Sciatic nerve (tissue), 2 donors: ENCODE measurements at regions not wholly inside any gene's neighbourhood (a gene's known extent, or its start where the extent isn't known, plus 50 kb on each side); places are given as distances from the start of the nearest gene placed in this dataset.
"Not testable (repeated sequence)": the region's sequence is repeated elsewhere in the genome, so short reads cannot be mapped to it uniquely, and the experiment has no call there.

Experiments used
- ATAC-seq: fragments of 200-7000 bp; cut with Tn5 transposase; one replicate; pipeline ENCODE4 v1.9.1; 2020; ENCODE audit warnings: mild to moderate bottlenecking, moderate library complexity
- DNase-seq: peaks from one replicate; pipeline ENCODE4 v3.0.0-alpha.2; 2020; ENCODE audit warnings: low spot score
- intact Hi-C: fragments of 100-400 bp; cut with DNase I; formaldehyde crosslinking; loops from one replicate; pipeline ENCODE4 v1.14.2; 2022
- donor health status: DM: no; HTN: no; CAD: no.
- donor health status: DM: no; HTN: no; CAD: no.

- ATAC-seq (no peak), DNase-seq (no peak)
- intact Hi-C loops: no loop called here
Observed at GRCh38 chr5:175351897-175352590, 91.9 kb downstream of the DRD1 start.

GRCh38 chr5:175351126-175351525 is 92.9 kb downstream of the DRD1 start:
- no peak for DNase-seq
- no peak for ATAC-seq
- intact Hi-C loops: no loop called here

- DNase-seq: no peak
- ATAC-seq: no peak
- intact Hi-C loops: no loop called here
Observed at GRCh38 chr5:175347931-175348330, 96.1 kb downstream of the DRD1 start.

- DNase-seq (no peak), ATAC-seq (no peak)
- intact Hi-C loops: no loop called here
Observed at GRCh38 chr5:175347027-175347426, 97.0 kb downstream of the DRD1 start.

- intact Hi-C loops: no loop called here
- ATAC-seq: no peak
- DNase-seq: no peak
Observed at GRCh38 chr5:175344331-175345195, 99.4 kb downstream of the DRD1 start.

GRCh38 chr5:175343308-175343707 is 100.7 kb downstream of the DRD1 start:
- DNase-seq: no peak
- intact Hi-C loops: no loop called here
- no peak for ATAC-seq

GRCh38 chr5:175340180-175340579 is 103.8 kb downstream of the DRD1 start:
- intact Hi-C loops: no loop called here
- ATAC-seq (no peak), DNase-seq (no peak)

GRCh38 chr5:175337680-175338079 is 106.3 kb downstream of the DRD1 start:
- intact Hi-C loops: no loop called here
- DNase-seq (no peak), ATAC-seq (no peak)

GRCh38 chr5:175336781-175337180 is 107.2 kb downstream of the DRD1 start:
- DNase-seq: no peak
- intact Hi-C loops: no loop called here
- no peak for ATAC-seq

- DNase-seq (no peak), ATAC-seq (peak; percentile 34)
- intact Hi-C loops: no loop called here
Observed at GRCh38 chr5:175335691-175336090, 108.3 kb downstream of the DRD1 start.

- DNase-seq, intact Hi-C loops, ATAC-seq: not testable (repeated sequence)
Observed at GRCh38 chr5:175331173-175332036, 112.6 kb downstream of the DRD1 start.

- intact Hi-C loops: no loop called here
- DNase-seq: no peak
- ATAC-seq: no peak
Observed at GRCh38 chr5:175329976-175330375, 114.0 kb downstream of the DRD1 start.

- no peak for DNase-seq
- intact Hi-C loops: no loop called here
- ATAC-seq: no peak
Observed at GRCh38 chr5:175328687-175329086, 115.3 kb downstream of the DRD1 start.

- intact Hi-C loops: no loop called here
- ATAC-seq (no peak), DNase-seq (no peak)
Observed at GRCh38 chr5:175328176-175328575, 115.8 kb downstream of the DRD1 start.

- intact Hi-C loops: no loop called here
- ATAC-seq (no peak), DNase-seq (no peak)
Observed at GRCh38 chr5:175325681-175326080, 118.3 kb downstream of the DRD1 start.

- no peak for ATAC-seq
- intact Hi-C loops: no loop called here
- no peak for DNase-seq
Observed at GRCh38 chr5:175321927-175322532, 122.0 kb downstream of the DRD1 start.

GRCh38 chr5:175319199-175319598 is 124.8 kb downstream of the DRD1 start:
- DNase-seq (no peak), ATAC-seq (no peak)
- intact Hi-C loops: no loop called here

- ATAC-seq (no peak), DNase-seq (no peak)
- intact Hi-C loops: no loop called here
Observed at GRCh38 chr5:175317872-175318271, 126.1 kb downstream of the DRD1 start.

GRCh38 chr5:175309218-175309810 is 134.7 kb downstream of the DRD1 start:
- DNase-seq (no peak), ATAC-seq (no peak)
- intact Hi-C loops: no loop called here
